AG08395 (cell line): ENCODE measurements at regions not wholly inside any gene's neighbourhood (a gene's known extent, or its start where the extent isn't known, plus 50 kb on each side); places are given as distances from the start of the nearest gene placed in this dataset.
A peak's percentile ranks its signal among the peaks of the same experiment; 100 is the strongest.
"Not testable (repeated sequence)": the region's sequence is repeated elsewhere in the genome, so short reads cannot be mapped to it uniquely, and the experiment has no call there.

Experiments
- DNase-seq: peaks from one replicate; pipeline ENCODE4 v3.0.0; 2012; ENCODE audit warnings: mixed read lengths, low spot score

- DNase-seq: no peak
Observed at GRCh38 chr15:34651997-34652725, 68.7 kb upstream of the GOLGA8B start.

GRCh38 chr15:34650177-34650576, 66.7 kb upstream of the GOLGA8B start:
- peak; percentile 31 for DNase-seq

- DNase-seq: no peak
Observed at GRCh38 chr15:34648294-34648631, 64.8 kb upstream of the GOLGA8B start.

GRCh38 chr15:34647569-34648293, 64.3 kb upstream of the GOLGA8B start:
- DNase-seq: no peak

- DNase-seq: no peak
Observed at GRCh38 chr15:34646918-34647317, 63.5 kb upstream of the GOLGA8B start.

GRCh38 chr15:34644851-34645250, 61.4 kb upstream of the GOLGA8B start:
- no peak for DNase-seq

GRCh38 chr15:34644061-34644460, 60.6 kb upstream of the GOLGA8B start:
- DNase-seq: peak; percentile 34

- no peak for DNase-seq
Observed at GRCh38 chr15:34642247-34642646, 58.8 kb upstream of the GOLGA8B start.

- DNase-seq: no peak
Observed at GRCh38 chr15:34640661-34641060, 57.2 kb upstream of the GOLGA8B start.

- DNase-seq: no peak
Observed at GRCh38 chr15:34637305-34637704, 53.9 kb upstream of the GOLGA8B start.

- DNase-seq: not testable (repeated sequence)
Observed at GRCh38 chr15:34633602-34634001, 50.2 kb upstream of the GOLGA8B start.
